ENCODE measurements at regions not wholly inside any gene's neighbourhood (a gene's known extent, or its start where the extent isn't known, plus 50 kb on each side); places are given as distances from the start of the nearest gene placed in this dataset.
A peak's percentile ranks its signal among the peaks of the same experiment; 100 is the strongest.
"Not testable (repeated sequence)": the region's sequence is repeated elsewhere in the genome, so short reads cannot be mapped to it uniquely, and the experiment has no call there.

GRCh38 chr18:9007700-9008099 lies 94.8 kb upstream of the NDUFV2 start:
- H3K9ac ChIP-seq (ENCODE audit: low read length in 2 of 2); H3K27ac ChIP-seq (ENCODE audit: low read length); H3K4me3 ChIP-seq (ENCODE audit: low read length in 2 of 2); H3K4me1 ChIP-seq (ENCODE audit: control insufficient read depth, insufficient read depth, low read length); H3K27me3 ChIP-seq (ENCODE audit: control insufficient read depth in 1 of 2, insufficient read depth in 2 of 2, low read length in 2 of 2); H3K9me3 ChIP-seq (ENCODE audit: control insufficient read depth in 2 of 2, low read length in 2 of 2); H3K36me3 ChIP-seq (ENCODE audit: control insufficient read depth in 2 of 2, insufficient read depth in 2 of 2, low read length in 2 of 2): not testable (repeated sequence)

GRCh38 chr18:9008200-9008708 lies 94.2 kb upstream of the NDUFV2 start:
- H3K27me3 ChIP-seq (ENCODE audit: control insufficient read depth in 1 of 2, insufficient read depth in 2 of 2, low read length in 2 of 2), result no peaks in the 10 kb centered on the region
- no peak overlapping the region for H3K27ac ChIP-seq (ENCODE audit: low read length)
- H3K36me3 ChIP-seq (ENCODE audit: control insufficient read depth in 2 of 2, insufficient read depth in 2 of 2, low read length in 2 of 2), result no peaks in the 10 kb centered on the region
- no peaks in the 10 kb centered on the region for H3K4me1 ChIP-seq (ENCODE audit: control insufficient read depth, insufficient read depth, low read length)
- no peak overlapping the region for H3K4me3 ChIP-seq (ENCODE audit: low read length in 2 of 2)
- no peaks in the 10 kb centered on the region for H3K9me3 ChIP-seq (ENCODE audit: control insufficient read depth in 2 of 2, low read length in 2 of 2)
- no peak overlapping the region for H3K9ac ChIP-seq (ENCODE audit: low read length in 2 of 2)

GRCh38 chr18:9008709-9009635 lies 93.5 kb upstream of the NDUFV2 start:
- Histone ChIP-seq H3K9ac (ENCODE audit: low read length in 2 of 2) (no peak overlapping the region), H3K4me1 (ENCODE audit: control insufficient read depth, insufficient read depth, low read length) (no peaks in the 10 kb centered on the region), H3K4me3 (ENCODE audit: low read length in 2 of 2) (no peak overlapping the region)

GRCh38 chr18:9009703-9010488 lies 92.6 kb upstream of the NDUFV2 start:
- Histone ChIP-seq H3K4me3 (ENCODE audit: low read length in 2 of 2) (no peak overlapping the region), H3K27me3 (ENCODE audit: control insufficient read depth in 1 of 2, insufficient read depth in 2 of 2, low read length in 2 of 2) (no peaks in the 10 kb centered on the region), H3K4me1 (ENCODE audit: control insufficient read depth, insufficient read depth, low read length) (no peaks in the 10 kb centered on the region), H3K36me3 (ENCODE audit: control insufficient read depth in 2 of 2, insufficient read depth in 2 of 2, low read length in 2 of 2) (no peaks in the 10 kb centered on the region), H3K9me3 (ENCODE audit: control insufficient read depth in 2 of 2, low read length in 2 of 2) (no peaks in the 10 kb centered on the region), H3K9ac (ENCODE audit: low read length in 2 of 2) (no peak overlapping the region), H3K27ac (ENCODE audit: low read length) (no peak overlapping the region)

More at GRCh38 chr18:9008709-9009635, 93.5 kb upstream of the NDUFV2 start:
- H3K9me3 ChIP-seq (ENCODE audit: control insufficient read depth in 2 of 2, low read length in 2 of 2), result no peaks in the 10 kb centered on the region
- H3K27ac ChIP-seq (ENCODE audit: low read length), result no peak overlapping the region
- H3K27me3 ChIP-seq (ENCODE audit: control insufficient read depth in 1 of 2, insufficient read depth in 2 of 2, low read length in 2 of 2), result no peaks in the 10 kb centered on the region
- H3K36me3 ChIP-seq (ENCODE audit: control insufficient read depth in 2 of 2, insufficient read depth in 2 of 2, low read length in 2 of 2), result no peaks in the 10 kb centered on the region

GRCh38 chr18:9011431-9011830 lies 91.1 kb upstream of the NDUFV2 start:
- Histone ChIP-seq H3K36me3 (ENCODE audit: control insufficient read depth in 2 of 2, insufficient read depth in 2 of 2, low read length in 2 of 2) (no peaks in the 10 kb centered on the region), H3K9me3 (ENCODE audit: control insufficient read depth in 2 of 2, low read length in 2 of 2) (no peaks in the 10 kb centered on the region), H3K9ac (ENCODE audit: low read length in 2 of 2) (no peak overlapping the region), H3K4me3 (ENCODE audit: low read length in 2 of 2) (no peak overlapping the region), H3K27ac (ENCODE audit: low read length) (no peak overlapping the region), H3K27me3 (ENCODE audit: control insufficient read depth in 1 of 2, insufficient read depth in 2 of 2, low read length in 2 of 2) (no peaks in the 10 kb centered on the region), H3K4me1 (ENCODE audit: control insufficient read depth, insufficient read depth, low read length) (peaks cover 1% of the 10 kb centered on the region)

GRCh38 chr18:9013926-9014373 lies 88.5 kb upstream of the NDUFV2 start:
- Histone ChIP-seq H3K9ac (ENCODE audit: low read length in 2 of 2) (no peak overlapping the region), H3K4me1 (ENCODE audit: control insufficient read depth, insufficient read depth, low read length) (peaks cover 16% of the 10 kb centered on the region), H3K4me3 (ENCODE audit: low read length in 2 of 2) (no peak overlapping the region), H3K27ac (ENCODE audit: low read length) (no peak overlapping the region), H3K36me3 (ENCODE audit: control insufficient read depth in 2 of 2, insufficient read depth in 2 of 2, low read length in 2 of 2) (no peaks in the 10 kb centered on the region), H3K27me3 (ENCODE audit: control insufficient read depth in 1 of 2, insufficient read depth in 2 of 2, low read length in 2 of 2) (no peaks in the 10 kb centered on the region), H3K9me3 (ENCODE audit: control insufficient read depth in 2 of 2, low read length in 2 of 2) (peaks cover 0 to 5% of the 10 kb centered on the region in 2 donors)

GRCh38 chr18:9015689-9016088 lies 86.8 kb upstream of the NDUFV2 start:
- Histone ChIP-seq H3K36me3 (ENCODE audit: control insufficient read depth in 2 of 2, insufficient read depth in 2 of 2, low read length in 2 of 2) (no peaks in the 10 kb centered on the region), H3K4me3 (ENCODE audit: low read length in 2 of 2) (no peak overlapping the region), H3K27me3 (ENCODE audit: control insufficient read depth in 1 of 2, insufficient read depth in 2 of 2, low read length in 2 of 2) (no peaks in the 10 kb centered on the region), H3K9me3 (ENCODE audit: control insufficient read depth in 2 of 2, low read length in 2 of 2) (peaks cover 0 to 8% of the 10 kb centered on the region in 2 donors), H3K4me1 (ENCODE audit: control insufficient read depth, insufficient read depth, low read length) (peaks cover 16% of the 10 kb centered on the region), H3K27ac (ENCODE audit: low read length) (no peak overlapping the region), H3K9ac (ENCODE audit: low read length in 2 of 2) (no peak overlapping the region)

- Histone ChIP-seq H3K4me3 (ENCODE audit: low read length in 2 of 2) (peak overlapping the region; percentile 64 to 67), H3K9ac (ENCODE audit: low read length in 2 of 2) (peak overlapping the region in 1 of 2 donors; percentile 58), H3K4me1 (ENCODE audit: control insufficient read depth, insufficient read depth, low read length) (peaks cover 16% of the 10 kb centered on the region), H3K9me3 (ENCODE audit: control insufficient read depth in 2 of 2, low read length in 2 of 2) (peaks cover 0 to 8% of the 10 kb centered on the region in 2 donors), H3K36me3 (ENCODE audit: control insufficient read depth in 2 of 2, insufficient read depth in 2 of 2, low read length in 2 of 2) (no peaks in the 10 kb centered on the region), H3K27me3 (ENCODE audit: control insufficient read depth in 1 of 2, insufficient read depth in 2 of 2, low read length in 2 of 2) (no peaks in the 10 kb centered on the region), H3K27ac (ENCODE audit: low read length) (peak overlapping the region; percentile 77)
These were observed 85.8 kb upstream of the NDUFV2 start for GRCh38 chr18:9016633-9017166.

GRCh38 chr18:9017167-9017904 lies 85.2 kb upstream of the NDUFV2 start:
- Histone ChIP-seq H3K4me1 (ENCODE audit: control insufficient read depth, insufficient read depth, low read length) (peaks cover 16% of the 10 kb centered on the region), H3K36me3 (ENCODE audit: control insufficient read depth in 2 of 2, insufficient read depth in 2 of 2, low read length in 2 of 2) (no peaks in the 10 kb centered on the region), H3K4me3 (ENCODE audit: low read length in 2 of 2) (peak overlapping the region; percentile 64 to 67), H3K9me3 (ENCODE audit: control insufficient read depth in 2 of 2, low read length in 2 of 2) (peaks cover 0 to 8% of the 10 kb centered on the region in 2 donors), H3K27ac (ENCODE audit: low read length) (peak overlapping the region; percentile 77), H3K27me3 (ENCODE audit: control insufficient read depth in 1 of 2, insufficient read depth in 2 of 2, low read length in 2 of 2) (no peaks in the 10 kb centered on the region), H3K9ac (ENCODE audit: low read length in 2 of 2) (peak overlapping the region; percentile 55 to 58)

GRCh38 chr18:9017905-9018227 lies 84.6 kb upstream of the NDUFV2 start:
- peaks cover 0 to 8% of the 10 kb centered on the region in 2 donors for H3K9me3 ChIP-seq (ENCODE audit: control insufficient read depth in 2 of 2, low read length in 2 of 2)
- peak overlapping the region; percentile 64 to 67 for H3K4me3 ChIP-seq (ENCODE audit: low read length in 2 of 2)
- H3K9ac ChIP-seq (ENCODE audit: low read length in 2 of 2), result peak overlapping the region; percentile 36 to 55
- peaks cover 16% of the 10 kb centered on the region for H3K4me1 ChIP-seq (ENCODE audit: control insufficient read depth, insufficient read depth, low read length)
- H3K27ac ChIP-seq (ENCODE audit: low read length), result peak overlapping the region; percentile 77
- no peaks in the 10 kb centered on the region for H3K27me3 ChIP-seq (ENCODE audit: control insufficient read depth in 1 of 2, insufficient read depth in 2 of 2, low read length in 2 of 2)
- no peaks in the 10 kb centered on the region for H3K36me3 ChIP-seq (ENCODE audit: control insufficient read depth in 2 of 2, insufficient read depth in 2 of 2, low read length in 2 of 2)
